HL-60 (cell line): ENCODE measurements at regions not wholly inside any gene's neighbourhood (a gene's known extent, or its start where the extent isn't known, plus 50 kb on each side); places are given as distances from the start of the nearest gene placed in this dataset.
"Not testable (repeated sequence)": the region's sequence is repeated elsewhere in the genome, so short reads cannot be mapped to it uniquely, and the experiment has no call there.

Experiments used
- DNase-seq, 2 experiments: peaks; one replicate each; pipeline ENCODE4 v3.0.0-alpha.2; 2010 to 2020; ENCODE audit warnings: low read depth in 1 of 2, low spot score in 1 of 2
- H3K27ac ChIP-seq: fragments of 250-450 bp; sonication (Bioruptor Pico); replicated peaks from 2 replicates; pipeline ENCODE4 v1.5.1; 2020; ENCODE audit warnings: mild to moderate bottlenecking, moderate library complexity
- H3K27me3 ChIP-seq: fragments of 250-450 bp; sonication (Bioruptor Pico); 2 replicates; pipeline ENCODE4 v1.5.1; 2021; ENCODE audit warnings: mild to moderate bottlenecking, moderate library complexity; ENCODE audit not compliant: insufficient read depth, poor library complexity, severe bottlenecking
- H3K4me3 ChIP-seq: replicated peaks from 2 replicates; pipeline ENCODE4 v1.5.1; 2011; ENCODE audit warnings: mild to moderate bottlenecking, control low read depth, low read length; ENCODE audit not compliant: insufficient read depth
- CTCF ChIP-seq: IDR thresholded peaks from one replicate; pipeline ENCODE4 v1.5.1; 2011; ENCODE audit warnings: low read length, control low read depth, inconsistent platforms; ENCODE audit not compliant: insufficient read depth
- GABPA ChIP-seq: IDR thresholded peaks from 2 replicates; pipeline ENCODE4 v1.6.1; 2012; ENCODE audit warnings: low read depth
- POLR2AphosphoS5 ChIP-seq: IDR thresholded peaks from 2 replicates; pipeline ENCODE4 v1.6.1; 2012; ENCODE audit warnings: low read depth
- REST ChIP-seq: IDR thresholded peaks from 2 replicates; pipeline ENCODE4 v1.6.1; 2012; ENCODE audit warnings: low read depth; ENCODE audit not compliant: insufficient replicate concordance
- SPI1 ChIP-seq: IDR thresholded peaks from 2 replicates; pipeline ENCODE4 v1.6.1; 2012; ENCODE audit warnings: low read depth, mild to moderate bottlenecking, borderline replicate concordance

- no peak for DNase-seq
- no peak for TF ChIP-seq REST
- no peak for TF ChIP-seq SPI1
- no peak for TF ChIP-seq POLR2AphosphoS5
- TF ChIP-seq CTCF, result no peak
- TF ChIP-seq GABPA, result no peak
- H3K4me3 ChIP-seq, result no peak overlapping the region
These were observed 171.1 kb upstream of the RGS17 start for GRCh38 chr6:153302133-153302532.

GRCh38 chr6:153301602-153302001 lies 170.5 kb upstream of the RGS17 start:
- Histone ChIP-seq H3K27me3 (no peaks in the 10 kb centered on the region), H3K27ac (no peak overlapping the region), H3K4me3 (no peak overlapping the region)
- no peak for DNase-seq
- no peak for TF ChIP-seq CTCF
- no peak for TF ChIP-seq REST
- no peak for TF ChIP-seq SPI1
- TF ChIP-seq POLR2AphosphoS5, result no peak
- TF ChIP-seq GABPA, result no peak

More at GRCh38 chr6:153302133-153302532, 171.1 kb upstream of the RGS17 start:
- H3K27me3 ChIP-seq, result no peaks in the 10 kb centered on the region
- no peak overlapping the region for H3K27ac ChIP-seq

GRCh38 chr6:153282456-153282855 lies 151.4 kb upstream of the RGS17 start:
- not testable (repeated sequence) for H3K4me3 ChIP-seq, H3K27ac ChIP-seq, DNase-seq, H3K27me3 ChIP-seq

- TF ChIP-seq SPI1 (no peak), CTCF (no peak), REST (no peak), POLR2AphosphoS5 (no peak), GABPA (no peak)
- no peak overlapping the region for H3K4me3 ChIP-seq
- no peaks in the 10 kb centered on the region for H3K27me3 ChIP-seq
- no peak for DNase-seq
- no peak overlapping the region for H3K27ac ChIP-seq
These were observed 144.9 kb upstream of the RGS17 start for GRCh38 chr6:153275997-153276396.
